Upper lobe of right lung (tissue), 1 donor: ENCODE measurements at regions not wholly inside any gene's neighbourhood (a gene's known extent, or its start where the extent isn't known, plus 50 kb on each side); places are given as distances from the start of the nearest gene placed in this dataset.

Experiments used
- ATAC-seq: fragments of 200-7000 bp; cut with Tn5 transposase; one replicate; pipeline ENCODE4 v1.9.1; 2020; ENCODE audit warnings: mild to moderate bottlenecking, moderate library complexity
- DNase-seq: peaks from one replicate; pipeline ENCODE4 v3.0.0-alpha.2; 2020
- H3K27ac ChIP-seq: fragments of 200-600 bp; one replicate; pipeline ENCODE4 v1.8.0; 2022
- H3K27me3 ChIP-seq: fragments of 200-600 bp; one replicate; pipeline ENCODE4 v1.8.0; 2022; ENCODE audit warnings: mild to moderate bottlenecking
- H3K36me3 ChIP-seq: fragments of 200-600 bp; one replicate; pipeline ENCODE4 v1.8.0; 2022
- H3K4me1 ChIP-seq: fragments of 200-600 bp; one replicate; pipeline ENCODE4 v1.8.0; 2022
- H3K4me3 ChIP-seq: fragments of 200-600 bp; one replicate; pipeline ENCODE4 v1.8.0; 2022; ENCODE audit warnings: mild to moderate bottlenecking
- H3K9me3 ChIP-seq: fragments of 200-600 bp; one replicate; pipeline ENCODE4 v1.8.0; 2022
- CTCF ChIP-seq: fragments of 200-600 bp; IDR thresholded peaks from one replicate; pipeline ENCODE4 v1.8.0; 2022; ENCODE audit warnings: antibody characterized with exemption
- intact Hi-C: fragments of 100-400 bp; cut with DNase I; formaldehyde crosslinking; loops from one replicate; pipeline ENCODE4 v1.11.0; 2022
- donor health status: DM: no; HTN: yes; CAD: no; lungs with severe emphysema.

- peak; percentile 94 for ATAC-seq
- Histone ChIP-seq H3K27ac (no peak overlapping the region), H3K27me3 (no peaks in the 10 kb centered on the region), H3K4me3 (no peak overlapping the region), H3K36me3 (no peaks in the 10 kb centered on the region), H3K4me1 (no peaks in the 10 kb centered on the region), H3K9me3 (no peaks in the 10 kb centered on the region)
- DNase-seq, result no peak
- intact Hi-C loops, result no loop called here
- TF ChIP-seq CTCF, result no peak
Measured at GRCh38 chr9:82247318-82247717, 258.7 kb downstream of the SPATA31D1 start.

- H3K4me1 ChIP-seq, result no peaks in the 10 kb centered on the region
- ATAC-seq, result no peak
- intact Hi-C loops, result no loop called here
- H3K27ac ChIP-seq, result no peak overlapping the region
- no peaks in the 10 kb centered on the region for H3K27me3 ChIP-seq
- TF ChIP-seq CTCF, result no peak
- no peaks in the 10 kb centered on the region for H3K9me3 ChIP-seq
- H3K36me3 ChIP-seq, result no peaks in the 10 kb centered on the region
- DNase-seq, result no peak
- no peak overlapping the region for H3K4me3 ChIP-seq
Measured at GRCh38 chr9:82252116-82252515, 263.5 kb downstream of the SPATA31D1 start.

- intact Hi-C loops, result no loop called here
Measured at GRCh38 chr9:82254646-82255367, 266.2 kb downstream of the SPATA31D1 start.

GRCh38 chr9:82255481-82256176, 267.1 kb downstream of the SPATA31D1 start:
- ATAC-seq (no peak), DNase-seq (no peak)
- Histone ChIP-seq H3K4me1 (no peaks in the 10 kb centered on the region), H3K4me3 (no peak overlapping the region), H3K27ac (no peak overlapping the region), H3K36me3 (no peaks in the 10 kb centered on the region), H3K9me3 (no peaks in the 10 kb centered on the region), H3K27me3 (no peaks in the 10 kb centered on the region)
- TF ChIP-seq CTCF, result no peak
- intact Hi-C loops, result no loop called here

More at GRCh38 chr9:82254646-82255367, 266.2 kb downstream of the SPATA31D1 start:
- no peak for DNase-seq
- ATAC-seq, result no peak
- no peak for TF ChIP-seq CTCF
- H3K27me3 ChIP-seq, result no peaks in the 10 kb centered on the region
- no peaks in the 10 kb centered on the region for H3K36me3 ChIP-seq
- H3K4me3 ChIP-seq, result no peak overlapping the region
- no peaks in the 10 kb centered on the region for H3K4me1 ChIP-seq
- H3K9me3 ChIP-seq, result no peaks in the 10 kb centered on the region
- H3K27ac ChIP-seq, result no peak overlapping the region

- Histone ChIP-seq H3K4me3 (no peak overlapping the region), H3K27me3 (no peaks in the 10 kb centered on the region), H3K27ac (no peak overlapping the region), H3K9me3 (no peaks in the 10 kb centered on the region), H3K36me3 (no peaks in the 10 kb centered on the region), H3K4me1 (no peaks in the 10 kb centered on the region)
- intact Hi-C loops, result no loop called here
- no peak for TF ChIP-seq CTCF
- no peak for ATAC-seq
- DNase-seq, result no peak
Measured at GRCh38 chr9:82260691-82261090, 272.1 kb downstream of the SPATA31D1 start.
